ENCODE measurements at regions not wholly inside any gene's neighbourhood (a gene's known extent, or its start where the extent isn't known, plus 50 kb on each side); places are given as distances from the start of the nearest gene placed in this dataset.

- DNase-seq (ENCODE audit: low spot score), result no peak
- TF ChIP-seq, protein P1, sequence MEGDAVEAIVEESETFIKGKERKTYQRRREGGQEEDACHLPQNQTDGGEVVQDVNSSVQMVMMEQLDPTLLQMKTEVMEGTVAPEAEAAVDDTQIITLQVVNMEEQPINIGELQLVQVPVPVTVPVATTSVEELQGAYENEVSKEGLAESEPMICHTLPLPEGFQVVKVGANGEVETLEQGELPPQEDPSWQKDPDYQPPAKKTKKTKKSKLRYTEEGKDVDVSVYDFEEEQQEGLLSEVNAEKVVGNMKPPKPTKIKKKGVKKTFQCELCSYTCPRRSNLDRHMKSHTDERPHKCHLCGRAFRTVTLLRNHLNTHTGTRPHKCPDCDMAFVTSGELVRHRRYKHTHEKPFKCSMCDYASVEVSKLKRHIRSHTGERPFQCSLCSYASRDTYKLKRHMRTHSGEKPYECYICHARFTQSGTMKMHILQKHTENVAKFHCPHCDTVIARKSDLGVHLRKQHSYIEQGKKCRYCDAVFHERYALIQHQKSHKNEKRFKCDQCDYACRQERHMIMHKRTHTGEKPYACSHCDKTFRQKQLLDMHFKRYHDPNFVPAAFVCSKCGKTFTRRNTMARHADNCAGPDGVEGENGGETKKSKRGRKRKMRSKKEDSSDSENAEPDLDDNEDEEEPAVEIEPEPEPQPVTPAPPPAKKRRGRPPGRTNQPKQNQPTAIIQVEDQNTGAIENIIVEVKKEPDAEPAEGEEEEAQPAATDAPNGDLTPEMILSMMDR (IDR thresholded peaks at IDR 0.05; ENCODE audit: extremely low read depth, missing control alignments), result no peak
Measured at GRCh38 chr22:48478529-48479265, 1349.0 kb downstream of the BRD1 start.

DNA sequence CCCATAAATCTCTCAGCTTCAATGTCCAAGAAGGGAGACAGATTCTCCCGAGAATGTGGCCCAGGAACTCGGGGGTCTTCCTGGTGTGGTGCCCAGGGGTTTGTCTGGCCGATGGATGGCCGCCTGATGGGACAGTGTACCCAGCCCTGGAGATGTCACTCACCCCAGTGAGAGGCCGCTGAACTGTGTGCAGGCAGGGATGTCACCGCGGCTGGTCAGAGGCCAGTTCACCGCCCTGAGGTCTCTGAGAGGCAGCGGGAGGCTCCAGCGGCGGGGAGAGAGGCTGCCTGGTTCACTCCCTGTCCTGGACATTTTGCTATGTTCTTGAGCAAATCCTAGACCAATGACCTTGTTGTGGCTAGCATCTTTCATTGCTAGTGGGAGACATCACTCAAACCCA is 1349.5 kb downstream of the BRD1 start:
- no peak for DNase-seq (ENCODE audit: low spot score)
- TF ChIP-seq, protein P1 (IDR thresholded peaks at IDR 0.05; ENCODE audit: extremely low read depth, missing control alignments), result no peak

- no peak for DNase-seq (ENCODE audit: low spot score)
- TF ChIP-seq, protein P1 (IDR thresholded peaks at IDR 0.05; ENCODE audit: extremely low read depth, missing control alignments), result no peak
Measured at GRCh38 chr22:48477031-48477721, 1350.5 kb downstream of the BRD1 start.

DNA sequence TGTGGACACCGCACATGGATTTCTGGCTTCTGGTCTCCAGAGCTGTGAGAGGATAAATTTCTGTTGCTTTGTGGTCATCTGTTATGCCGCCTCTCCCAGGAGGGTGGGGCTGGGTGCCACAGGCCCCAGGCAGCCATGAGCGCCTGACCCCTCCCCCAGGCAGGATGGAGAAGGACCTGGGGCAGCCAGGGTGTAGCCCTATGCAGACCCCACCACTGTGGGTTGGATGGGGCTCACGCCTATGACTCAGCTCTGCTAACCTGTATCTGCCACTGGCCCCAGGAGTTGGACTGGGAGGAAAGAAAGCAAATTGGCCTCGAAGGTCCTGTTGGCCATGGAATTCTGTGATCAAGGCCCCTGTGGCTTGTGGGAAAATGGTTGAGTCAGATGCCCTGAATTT is 1351.1 kb downstream of the BRD1 start:
- no peak for DNase-seq (ENCODE audit: low spot score)
- TF ChIP-seq, protein P1 (IDR thresholded peaks at IDR 0.05; ENCODE audit: extremely low read depth, missing control alignments), result no peak

DNA sequence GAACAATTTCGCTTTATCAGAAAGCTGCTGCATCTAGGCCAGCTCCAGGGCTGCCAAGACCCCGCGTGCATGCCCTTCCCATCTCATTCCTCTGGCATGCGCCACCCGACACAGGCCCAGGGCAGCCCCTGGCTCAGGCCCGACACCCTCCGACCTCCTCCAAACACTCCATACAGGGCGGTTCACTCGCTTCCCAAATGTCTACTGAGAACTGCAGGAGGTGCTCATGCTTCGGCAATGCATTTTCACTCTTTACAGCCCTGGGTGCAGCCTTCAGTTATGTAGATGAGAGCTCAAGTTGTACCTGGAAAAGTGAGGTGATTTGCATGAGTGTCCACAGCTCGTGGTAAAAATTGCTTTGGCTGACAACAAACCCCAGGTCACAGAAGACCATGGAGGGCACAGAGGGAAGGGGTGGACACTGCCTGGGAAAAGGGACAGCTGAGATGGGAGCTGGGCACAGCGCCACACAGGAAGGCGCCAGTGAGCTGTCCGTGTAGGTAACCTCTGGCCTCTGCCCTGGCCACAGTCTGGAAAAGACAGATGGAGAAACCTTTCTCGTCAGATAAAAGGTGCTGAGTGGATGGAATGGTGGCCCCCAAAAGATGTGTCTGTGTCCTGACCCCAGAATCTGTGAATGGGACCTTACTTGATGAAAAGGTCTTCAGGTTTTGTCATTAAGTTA is 1351.9 kb downstream of the BRD1 start:
- no peak for DNase-seq (ENCODE audit: low spot score)
- TF ChIP-seq, protein P1 (IDR thresholded peaks at IDR 0.05; ENCODE audit: extremely low read depth, missing control alignments), result no peak

- no peak for DNase-seq (ENCODE audit: low spot score)
- TF ChIP-seq, protein P1 (IDR thresholded peaks at IDR 0.05; ENCODE audit: extremely low read depth, missing control alignments), result no peak
Measured at GRCh38 chr22:48474881-48475280, 1352.8 kb downstream of the BRD1 start.

- TF ChIP-seq, protein P1 (IDR thresholded peaks at IDR 0.05; ENCODE audit: extremely low read depth, missing control alignments), result no peak
- no peak for DNase-seq (ENCODE audit: low spot score)
Measured at GRCh38 chr22:48473202-48473601, 1354.5 kb downstream of the BRD1 start.

All from GM20000 (cell line).